DOHH2 (cell line): ENCODE measurements at regions not wholly inside any gene's neighbourhood (a gene's known extent, or its start where the extent isn't known, plus 50 kb on each side); places are given as distances from the start of the nearest gene placed in this dataset.

ENCODE experiments used
- H3F3A ChIP-seq: fragments of 200-600 bp; sonication (generic), shearing (Covaris generic); 2 replicates; pipeline ENCODE4 v1.6.0; 2016; ENCODE audit warnings: antibody characterized with exemption, mild to moderate bottlenecking; ENCODE audit not compliant: control insufficient read depth, insufficient read depth
- H3K27ac ChIP-seq: fragments of 200-600 bp; sonication (generic); 2 replicates; pipeline ENCODE4 v1.5.1; 2014; ENCODE audit warnings: low read depth, mild to moderate bottlenecking, low read length, moderate library complexity
- H3K27me3 ChIP-seq: fragments of 200-600 bp; sonication (generic); 2 replicates; pipeline ENCODE4 v1.6.1; 2014; ENCODE audit warnings: mild to moderate bottlenecking, low read length, mixed read lengths; ENCODE audit not compliant: control insufficient read depth
- H3K36me3 ChIP-seq: fragments of 200-600 bp; sonication (generic); 2 replicates; pipeline ENCODE4 v1.6.1; 2014; ENCODE audit warnings: mild to moderate bottlenecking, low read length, moderate library complexity, mixed read lengths; ENCODE audit not compliant: control insufficient read depth
- H3K4me1 ChIP-seq: fragments of 200-600 bp; sonication (generic); 2 replicates; pipeline ENCODE4 v1.6.1; 2014; ENCODE audit warnings: mild to moderate bottlenecking, low read length, mixed read lengths; ENCODE audit not compliant: control insufficient read depth
- H3K4me2 ChIP-seq: fragments of 200-600 bp; sonication (generic); 2 replicates; pipeline ENCODE4 v1.6.0; 2014; ENCODE audit warnings: mild to moderate bottlenecking, low read length, moderate library complexity
- H3K4me3 ChIP-seq: fragments of 200-600 bp; sonication (generic); 2 replicates; pipeline ENCODE4 v1.5.1; 2014; ENCODE audit warnings: mild to moderate bottlenecking, low read length, mixed read lengths
- H3K79me2 ChIP-seq: fragments of 200-600 bp; sonication (generic); 2 replicates; pipeline ENCODE4 v1.6.1; 2014; ENCODE audit warnings: mild to moderate bottlenecking, low read length, mixed read lengths; ENCODE audit not compliant: control insufficient read depth
- H3K9me2 ChIP-seq: fragments of 200-600 bp; sonication (generic); replicated peaks from 2 replicates; pipeline ENCODE4 v1.6.1; 2014; ENCODE audit warnings: mild to moderate bottlenecking, low read length, mixed read lengths; ENCODE audit not compliant: control insufficient read depth
- H3K9me3 ChIP-seq: fragments of 200-600 bp; sonication (generic); 2 replicates; pipeline ENCODE4 v1.6.1; 2014; ENCODE audit warnings: antibody characterized with exemption, low read length, mixed read lengths; ENCODE audit not compliant: control insufficient read depth, insufficient read depth
- H4K20me1 ChIP-seq: fragments of 200-600 bp; sonication (generic); 2 replicates; pipeline ENCODE4 v1.6.0; 2014; ENCODE audit warnings: low read depth, mild to moderate bottlenecking, antibody characterized with exemption, low read length, moderate library complexity; ENCODE audit not compliant: control insufficient read depth, insufficient read depth
- CTCF ChIP-seq: fragments of 200-600 bp; sonication (generic); IDR thresholded peaks from one replicate; pipeline ENCODE4 v1.5.1; 2014; ENCODE audit warnings: antibody characterized with exemption, mild to moderate bottlenecking, low read depth, low read length; ENCODE audit not compliant: poor library complexity, severe bottlenecking
- EZH2phosphoT487 ChIP-seq: fragments of 200-600 bp; sonication (generic); IDR thresholded peaks from 2 replicates; pipeline ENCODE4 v1.6.1; 2017; ENCODE audit warnings: borderline replicate concordance, mild to moderate bottlenecking, antibody characterized with exemption, low read length, moderate library complexity, mixed read lengths

- Histone ChIP-seq H3K4me3 (no peak overlapping the region), H3K27me3 (no peaks in the 10 kb centered on the region), H4K20me1 (no peaks in the 10 kb centered on the region), H3K9me3 (no peaks in the 10 kb centered on the region), H3F3A (no peaks in the 10 kb centered on the region), H3K79me2 (no peaks in the 10 kb centered on the region), H3K4me1 (no peaks in the 10 kb centered on the region), H3K27ac (no peak overlapping the region), H3K36me3 (no peaks in the 10 kb centered on the region), H3K9me2 (no peaks in the 10 kb centered on the region), H3K4me2 (no peak overlapping the region)
- TF ChIP-seq EZH2phosphoT487: no peak
- TF ChIP-seq CTCF: peak; percentile 44
Measured at GRCh38 chr9:107158321-107158720, 124.8 kb upstream of the RAD23B start.

- H3K4me3 ChIP-seq: no peak overlapping the region
- H3K9me3 ChIP-seq: no peaks in the 10 kb centered on the region
- H3K79me2 ChIP-seq: no peaks in the 10 kb centered on the region
- H3K4me2 ChIP-seq: no peak overlapping the region
- no peaks in the 10 kb centered on the region for H3K9me2 ChIP-seq
- H3K27ac ChIP-seq: no peak overlapping the region
- TF ChIP-seq EZH2phosphoT487 (no peak), CTCF (no peak)
- no peaks in the 10 kb centered on the region for H3K36me3 ChIP-seq
- H4K20me1 ChIP-seq: no peaks in the 10 kb centered on the region
- H3F3A ChIP-seq: no peaks in the 10 kb centered on the region
- no peaks in the 10 kb centered on the region for H3K27me3 ChIP-seq
- no peaks in the 10 kb centered on the region for H3K4me1 ChIP-seq
Measured at GRCh38 chr9:107161338-107161737, 121.7 kb upstream of the RAD23B start.

GRCh38 chr9:107163370-107163769 is 119.7 kb upstream of the RAD23B start:
- no peaks in the 10 kb centered on the region for H3K36me3 ChIP-seq
- H3F3A ChIP-seq: no peaks in the 10 kb centered on the region
- H3K9me2 ChIP-seq: no peaks in the 10 kb centered on the region
- no peaks in the 10 kb centered on the region for H3K79me2 ChIP-seq
- H4K20me1 ChIP-seq: no peaks in the 10 kb centered on the region
- H3K4me3 ChIP-seq: no peak overlapping the region
- H3K4me2 ChIP-seq: no peak overlapping the region
- no peaks in the 10 kb centered on the region for H3K4me1 ChIP-seq
- H3K9me3 ChIP-seq: no peaks in the 10 kb centered on the region
- no peaks in the 10 kb centered on the region for H3K27me3 ChIP-seq
- no peak overlapping the region for H3K27ac ChIP-seq
- TF ChIP-seq CTCF (no peak), EZH2phosphoT487 (no peak)

- H3K4me3 ChIP-seq: no peak overlapping the region
- H3K79me2 ChIP-seq: no peaks in the 10 kb centered on the region
- no peaks in the 10 kb centered on the region for H3K36me3 ChIP-seq
- TF ChIP-seq EZH2phosphoT487: no peak
- no peak overlapping the region for H3K27ac ChIP-seq
- H3K9me3 ChIP-seq: no peaks in the 10 kb centered on the region
- H4K20me1 ChIP-seq: no peaks in the 10 kb centered on the region
- no peaks in the 10 kb centered on the region for H3K9me2 ChIP-seq
- no peak overlapping the region for H3K4me2 ChIP-seq
- no peaks in the 10 kb centered on the region for H3F3A ChIP-seq
- no peaks in the 10 kb centered on the region for H3K4me1 ChIP-seq
- H3K27me3 ChIP-seq: no peaks in the 10 kb centered on the region
Measured at GRCh38 chr9:107169796-107170195, 113.3 kb upstream of the RAD23B start.
